ENCODE measurements at regions not wholly inside any gene's neighbourhood (a gene's known extent, or its start where the extent isn't known, plus 50 kb on each side); places are given as distances from the start of the nearest gene placed in this dataset.

- TF ChIP-seq TSHZ1 (tag by site-specific recombination; IDR thresholded peaks at IDR 0.05; ENCODE audit: borderline replicate concordance): no peak
- no peak for TF ChIP-seq SP2 (tag by site-specific recombination; IDR thresholded peaks at IDR 0.05)
- TF ChIP-seq ZNF629 (tag by site-specific recombination; IDR thresholded peaks at IDR 0.05): no peak
- TF ChIP-seq ZNF341 (tag by site-specific recombination; IDR thresholded peaks at IDR 0.05; ENCODE audit: low read depth): no peak
- no peak for TF ChIP-seq ZNF660 (tag by site-specific recombination; IDR thresholded peaks at IDR 0.05)
- no peak for TF ChIP-seq ZNF132 (tag by site-specific recombination; IDR thresholded peaks at IDR 0.05; ENCODE audit: borderline replicate concordance)
- no peak for TF ChIP-seq ZNF76 (tag by site-specific recombination; IDR thresholded peaks at IDR 0.05; ENCODE audit: borderline replicate concordance, low read depth)
- TF ChIP-seq ZNF768 (tag by site-specific recombination; IDR thresholded peaks at IDR 0.05): no peak
- no peak for TF ChIP-seq PATZ1 (tag by site-specific recombination; IDR thresholded peaks at IDR 0.05)
- no peak for TF ChIP-seq ZBTB1 (tag by site-specific recombination; IDR thresholded peaks at IDR 0.05)
- TF ChIP-seq ZNF830 (tag by site-specific recombination; IDR thresholded peaks at IDR 0.05; ENCODE audit: low read depth): no peak
- no peak for TF ChIP-seq REPIN1 (tag by site-specific recombination; IDR thresholded peaks at IDR 0.05; ENCODE audit: low read depth)
- TF ChIP-seq ZNF146 (tag by site-specific recombination; IDR thresholded peaks at IDR 0.05): no peak
- TF ChIP-seq ZNF391 (tag by site-specific recombination; IDR thresholded peaks at IDR 0.05; ENCODE audit: borderline replicate concordance, low read depth): no peak
Observed at GRCh38 chr2:51597086-51597485, 565.2 kb upstream of the NRXN1 start (continued).

GRCh38 chr2:51595836-51596235 lies 563.9 kb upstream of the NRXN1 start:
- ChIA-PET POLR2A (no interaction called here), CTCF (no interaction called here)
- Histone ChIP-seq H3K4me3 (ENCODE audit: low read depth, low read length) (no peak overlapping the region), H3K9me3 (ENCODE audit: control insufficient read depth, insufficient read depth, low read depth, low read length) (no peaks in the 10 kb centered on the region), H3K4me1 (ENCODE audit: control insufficient read depth, insufficient read depth, low read length) (no peaks in the 10 kb centered on the region), H3K27ac (ENCODE audit: extremely low read depth, low read depth, low read length) (no peak overlapping the region), H3K36me3 (ENCODE audit: control insufficient read depth in 2 of 2, insufficient read depth in 1 of 2, low read length in 2 of 2) (no peaks in the 10 kb centered on the region)
- TF ChIP-seq INSM2 (tag by site-specific recombination; IDR thresholded peaks at IDR 0.05) (no peak), SP7 (tag by site-specific recombination; IDR thresholded peaks at IDR 0.05) (no peak), ZNF280D (tag by site-specific recombination; IDR thresholded peaks at IDR 0.05) (no peak), ZNF548 (tag by site-specific recombination; IDR thresholded peaks at IDR 0.05) (no peak), REPIN1 (tag by site-specific recombination; IDR thresholded peaks at IDR 0.05; ENCODE audit: low read depth) (no peak), KLF17 (tag by site-specific recombination; IDR thresholded peaks at IDR 0.05) (no peak), ZBTB8A (tag by site-specific recombination; IDR thresholded peaks at IDR 0.05) (no peak), BCL11B (tag by site-specific recombination; IDR thresholded peaks at IDR 0.05; ENCODE audit: low read depth) (no peak)
